ENCODE measurements at regions not wholly inside any gene's neighbourhood (a gene's known extent, or its start where the extent isn't known, plus 50 kb on each side); places are given as distances from the start of the nearest gene placed in this dataset.

DNA sequence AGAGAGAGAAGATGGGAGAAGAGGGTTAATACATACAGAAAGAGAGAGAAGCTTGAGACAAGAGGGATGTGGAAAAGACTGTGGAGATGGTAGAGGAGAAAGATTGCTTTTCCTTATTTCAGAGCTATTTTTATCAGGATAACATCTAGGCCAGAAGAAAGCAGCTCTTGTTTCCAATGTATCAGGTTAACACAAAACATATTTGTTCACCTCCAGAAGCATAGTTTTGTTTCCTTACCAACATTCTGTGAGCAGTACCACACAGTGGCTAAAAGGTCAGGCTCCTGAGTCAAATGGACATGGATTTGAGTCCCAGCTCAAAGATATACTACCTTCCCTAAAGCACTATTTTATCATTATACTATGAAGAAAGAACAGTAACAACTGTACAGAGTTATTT lies 185.5 kb downstream of the DUSP10 start (continued):
- TF ChIP-seq SYNCRIP (IDR thresholded peaks at IDR 0.05; ENCODE audit: insufficient read depth, low read depth, low read length) (no peak), ZNF720 (CRISPR knock-in tag; IDR thresholded peaks at IDR 0.05) (no peak), IRX3 (CRISPR knock-in tag; IDR thresholded peaks at IDR 0.05; ENCODE audit: borderline replicate concordance, low read depth) (no peak), ZNF841 (CRISPR knock-in tag; IDR thresholded peaks at IDR 0.05; ENCODE audit: borderline replicate concordance) (no peak), ZFP62 (CRISPR knock-in tag; IDR thresholded peaks at IDR 0.05) (no peak), E2F5 (CRISPR knock-in tag; conservative IDR thresholded peaks at IDR 0.05) (no peak), ZNF296 (CRISPR knock-in tag; conservative IDR thresholded peaks at IDR 0.05) (no peak), ZBTB40 (IDR thresholded peaks at IDR 0.05) (no peak), ZBTB40 (CRISPR knock-in tag; IDR thresholded peaks at IDR 0.05) (no peak), HMG20A (CRISPR knock-in tag; IDR thresholded peaks at IDR 0.05; ENCODE audit: borderline replicate concordance) (no peak)
- TF ChIP-seq, protein P1, sequence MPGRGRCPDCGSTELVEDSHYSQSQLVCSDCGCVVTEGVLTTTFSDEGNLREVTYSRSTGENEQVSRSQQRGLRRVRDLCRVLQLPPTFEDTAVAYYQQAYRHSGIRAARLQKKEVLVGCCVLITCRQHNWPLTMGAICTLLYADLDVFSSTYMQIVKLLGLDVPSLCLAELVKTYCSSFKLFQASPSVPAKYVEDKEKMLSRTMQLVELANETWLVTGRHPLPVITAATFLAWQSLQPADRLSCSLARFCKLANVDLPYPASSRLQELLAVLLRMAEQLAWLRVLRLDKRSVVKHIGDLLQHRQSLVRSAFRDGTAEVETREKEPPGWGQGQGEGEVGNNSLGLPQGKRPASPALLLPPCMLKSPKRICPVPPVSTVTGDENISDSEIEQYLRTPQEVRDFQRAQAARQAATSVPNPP (CRISPR knock-in tag; IDR thresholded peaks at IDR 0.05) = no peak
- TF ChIP-seq, protein P2, sequence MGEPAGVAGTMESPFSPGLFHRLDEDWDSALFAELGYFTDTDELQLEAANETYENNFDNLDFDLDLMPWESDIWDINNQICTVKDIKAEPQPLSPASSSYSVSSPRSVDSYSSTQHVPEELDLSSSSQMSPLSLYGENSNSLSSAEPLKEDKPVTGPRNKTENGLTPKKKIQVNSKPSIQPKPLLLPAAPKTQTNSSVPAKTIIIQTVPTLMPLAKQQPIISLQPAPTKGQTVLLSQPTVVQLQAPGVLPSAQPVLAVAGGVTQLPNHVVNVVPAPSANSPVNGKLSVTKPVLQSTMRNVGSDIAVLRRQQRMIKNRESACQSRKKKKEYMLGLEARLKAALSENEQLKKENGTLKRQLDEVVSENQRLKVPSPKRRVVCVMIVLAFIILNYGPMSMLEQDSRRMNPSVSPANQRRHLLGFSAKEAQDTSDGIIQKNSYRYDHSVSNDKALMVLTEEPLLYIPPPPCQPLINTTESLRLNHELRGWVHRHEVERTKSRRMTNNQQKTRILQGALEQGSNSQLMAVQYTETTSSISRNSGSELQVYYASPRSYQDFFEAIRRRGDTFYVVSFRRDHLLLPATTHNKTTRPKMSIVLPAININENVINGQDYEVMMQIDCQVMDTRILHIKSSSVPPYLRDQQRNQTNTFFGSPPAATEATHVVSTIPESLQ (CRISPR knock-in tag; conservative IDR thresholded peaks at IDR 0.05) = no peak
- TF ChIP-seq, protein P3, sequence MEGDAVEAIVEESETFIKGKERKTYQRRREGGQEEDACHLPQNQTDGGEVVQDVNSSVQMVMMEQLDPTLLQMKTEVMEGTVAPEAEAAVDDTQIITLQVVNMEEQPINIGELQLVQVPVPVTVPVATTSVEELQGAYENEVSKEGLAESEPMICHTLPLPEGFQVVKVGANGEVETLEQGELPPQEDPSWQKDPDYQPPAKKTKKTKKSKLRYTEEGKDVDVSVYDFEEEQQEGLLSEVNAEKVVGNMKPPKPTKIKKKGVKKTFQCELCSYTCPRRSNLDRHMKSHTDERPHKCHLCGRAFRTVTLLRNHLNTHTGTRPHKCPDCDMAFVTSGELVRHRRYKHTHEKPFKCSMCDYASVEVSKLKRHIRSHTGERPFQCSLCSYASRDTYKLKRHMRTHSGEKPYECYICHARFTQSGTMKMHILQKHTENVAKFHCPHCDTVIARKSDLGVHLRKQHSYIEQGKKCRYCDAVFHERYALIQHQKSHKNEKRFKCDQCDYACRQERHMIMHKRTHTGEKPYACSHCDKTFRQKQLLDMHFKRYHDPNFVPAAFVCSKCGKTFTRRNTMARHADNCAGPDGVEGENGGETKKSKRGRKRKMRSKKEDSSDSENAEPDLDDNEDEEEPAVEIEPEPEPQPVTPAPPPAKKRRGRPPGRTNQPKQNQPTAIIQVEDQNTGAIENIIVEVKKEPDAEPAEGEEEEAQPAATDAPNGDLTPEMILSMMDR (CRISPR knock-in tag; IDR thresholded peaks at IDR 0.05) = no peak

Data from HepG2 (cell line).